ENCODE measurements at regions not wholly inside any gene's neighbourhood (a gene's known extent, or its start where the extent isn't known, plus 50 kb on each side); places are given as distances from the start of the nearest gene placed in this dataset.

DNA sequence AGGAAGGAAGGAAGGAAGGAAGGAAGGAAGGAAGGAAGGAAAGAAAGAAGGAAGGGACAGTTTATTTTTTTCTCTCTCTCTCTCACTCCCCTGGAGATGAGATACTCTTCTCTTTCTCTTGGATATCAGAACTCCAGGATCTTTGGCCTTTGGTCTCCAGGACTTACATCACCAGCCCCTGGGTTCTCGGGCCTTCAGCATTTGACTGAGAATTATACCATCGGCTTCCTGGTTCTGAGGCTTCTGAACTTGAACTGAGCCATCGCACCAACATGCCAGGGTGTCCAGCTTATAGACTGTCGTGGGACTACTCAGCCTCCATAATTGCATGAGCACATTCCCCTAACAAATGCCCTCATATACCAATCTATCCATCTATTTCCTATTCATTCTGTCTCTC, 69.4 kb upstream of the NRSN1 start:
- no peaks in the 10 kb centered on the region for H3K36me3 ChIP-seq
- DNase-seq (no peak), ATAC-seq (no peak)
- H3K27me3 ChIP-seq: no peaks in the 10 kb centered on the region
- H3K4me3 ChIP-seq: no peak overlapping the region
- TF ChIP-seq POLR2A (IDR thresholded peaks at IDR 0.05): no peak
- TF ChIP-seq, protein P1, sequence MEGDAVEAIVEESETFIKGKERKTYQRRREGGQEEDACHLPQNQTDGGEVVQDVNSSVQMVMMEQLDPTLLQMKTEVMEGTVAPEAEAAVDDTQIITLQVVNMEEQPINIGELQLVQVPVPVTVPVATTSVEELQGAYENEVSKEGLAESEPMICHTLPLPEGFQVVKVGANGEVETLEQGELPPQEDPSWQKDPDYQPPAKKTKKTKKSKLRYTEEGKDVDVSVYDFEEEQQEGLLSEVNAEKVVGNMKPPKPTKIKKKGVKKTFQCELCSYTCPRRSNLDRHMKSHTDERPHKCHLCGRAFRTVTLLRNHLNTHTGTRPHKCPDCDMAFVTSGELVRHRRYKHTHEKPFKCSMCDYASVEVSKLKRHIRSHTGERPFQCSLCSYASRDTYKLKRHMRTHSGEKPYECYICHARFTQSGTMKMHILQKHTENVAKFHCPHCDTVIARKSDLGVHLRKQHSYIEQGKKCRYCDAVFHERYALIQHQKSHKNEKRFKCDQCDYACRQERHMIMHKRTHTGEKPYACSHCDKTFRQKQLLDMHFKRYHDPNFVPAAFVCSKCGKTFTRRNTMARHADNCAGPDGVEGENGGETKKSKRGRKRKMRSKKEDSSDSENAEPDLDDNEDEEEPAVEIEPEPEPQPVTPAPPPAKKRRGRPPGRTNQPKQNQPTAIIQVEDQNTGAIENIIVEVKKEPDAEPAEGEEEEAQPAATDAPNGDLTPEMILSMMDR (IDR thresholded peaks at IDR 0.05): no peak
- WGBS, 4 donors: 91 to 96% (median 92%) methylated on average over 4 of the region's 4 CpGs
- intact Hi-C loops (cut with DNase I): no loop called here
- no peaks in the 10 kb centered on the region for H3K4me1 ChIP-seq
- no peaks in the 10 kb centered on the region for H3K9me3 ChIP-seq
- H3K27ac ChIP-seq: no peak overlapping the region

DNA sequence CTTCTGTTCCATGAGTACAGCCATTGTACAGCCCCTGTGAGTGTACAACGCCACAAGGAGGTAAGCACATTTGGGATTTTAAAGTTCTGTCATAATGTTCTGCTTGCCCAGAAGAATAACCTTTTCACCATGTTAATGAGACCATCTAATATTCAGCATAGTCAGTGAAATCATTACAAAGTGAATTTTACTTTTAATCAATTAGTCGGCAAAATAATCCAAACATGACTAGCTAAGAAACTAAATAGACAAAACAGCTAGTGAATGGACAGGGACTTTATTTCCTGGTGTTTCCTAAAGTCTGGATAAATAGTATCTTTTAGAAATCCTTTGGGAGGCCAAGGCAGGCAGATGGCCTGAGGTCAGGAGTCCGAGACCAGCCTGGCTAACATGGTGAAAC, 69.0 kb upstream of the NRSN1 start:
- no peak overlapping the region for H3K27ac ChIP-seq
- TF ChIP-seq, protein P1 (IDR thresholded peaks at IDR 0.05): no peak
- no peak for TF ChIP-seq POLR2A (IDR thresholded peaks at IDR 0.05)
- no peaks in the 10 kb centered on the region for H3K36me3 ChIP-seq
- no peak overlapping the region for H3K4me3 ChIP-seq
- 85 to 88% (median 87%) methylated on average over 3 of the region's 3 CpGs for WGBS, 4 donors
- DNase-seq (no peak), ATAC-seq (no peak)
- no peaks in the 10 kb centered on the region for H3K27me3 ChIP-seq
- no peaks in the 10 kb centered on the region for H3K4me1 ChIP-seq
- intact Hi-C loops (cut with DNase I): no loop called here
- no peaks in the 10 kb centered on the region for H3K9me3 ChIP-seq

DNA sequence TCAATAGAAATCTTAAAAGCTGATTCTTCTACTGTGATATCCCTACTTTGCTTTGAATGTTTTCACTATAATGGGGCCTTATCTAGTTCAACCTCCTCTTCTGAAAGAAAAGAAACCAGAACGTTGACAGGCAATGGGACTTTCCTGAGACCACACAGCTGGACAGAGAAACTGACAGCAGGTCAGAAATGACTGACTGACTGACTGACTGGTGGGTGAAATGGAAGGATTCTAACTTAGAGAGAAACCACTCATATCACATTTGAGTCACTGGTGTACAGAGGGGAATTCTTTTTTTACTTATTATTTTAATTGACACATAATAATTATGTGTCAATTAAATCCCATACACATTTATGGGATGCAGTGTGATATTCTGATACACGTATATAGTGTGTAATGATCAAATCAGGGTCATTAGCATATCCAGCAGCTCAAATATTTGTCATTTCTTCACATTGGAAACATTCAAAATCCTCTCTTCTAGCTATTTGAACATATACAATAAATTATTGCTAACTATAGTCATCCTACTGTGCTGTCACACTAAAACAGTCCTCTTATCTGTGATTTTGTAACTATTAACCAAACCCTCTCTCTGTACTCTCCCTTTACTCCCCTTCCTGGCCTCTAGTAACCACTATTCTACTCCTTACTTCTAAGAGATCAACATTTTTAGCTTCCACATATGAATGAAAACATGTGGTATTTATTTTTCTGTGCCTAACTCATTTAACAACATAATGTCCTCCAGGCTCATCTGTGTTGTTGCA, 64.8 kb upstream of the NRSN1 start:
- no peak for TF ChIP-seq POLR2A (IDR thresholded peaks at IDR 0.05)
- TF ChIP-seq, protein P1 (IDR thresholded peaks at IDR 0.05): no peak
- intact Hi-C loops (cut with DNase I): loop anchor here in 4 of 10 donors (10.0 kb wide), 1 partner anchor 144 kb away; no protein-coding TSS in a partner anchor
- H3K36me3 ChIP-seq: no peaks in the 10 kb centered on the region
- peaks cover 0 to 2% (median 0%) of the 10 kb centered on the region in 12 donors for H3K9me3 ChIP-seq
- no peak for ATAC-seq
- no peaks in the 10 kb centered on the region for H3K4me1 ChIP-seq
- H3K27me3 ChIP-seq: no peaks in the 10 kb centered on the region
- DNase-seq: no peak
- no peak overlapping the region for H3K4me3 ChIP-seq
- no peak overlapping the region for H3K27ac ChIP-seq
- 51 to 63% (median 56%) methylated on average over 2 of the region's 2 CpGs for WGBS, 4 donors

DNA sequence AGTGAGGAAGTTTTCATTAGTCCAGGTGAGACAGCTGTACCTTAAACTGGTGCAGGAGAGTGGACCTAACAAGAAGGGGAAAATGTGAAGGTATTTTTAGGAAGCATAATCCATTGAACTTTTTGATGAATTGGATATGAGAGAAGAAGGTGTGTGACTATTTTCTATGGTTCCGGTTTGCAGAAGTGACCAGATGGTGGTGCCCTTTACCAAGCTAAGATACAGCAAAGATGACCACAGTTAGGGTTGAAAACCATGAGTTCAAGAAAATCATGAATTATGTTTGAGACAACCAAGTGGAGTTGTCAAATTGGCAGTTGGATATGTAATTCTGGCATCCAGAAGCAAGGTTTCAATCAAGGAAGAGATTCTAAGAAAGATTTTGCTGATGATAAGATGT, 61.9 kb upstream of the NRSN1 start:
- ATAC-seq: no peak

More for the DNA sequence above, 61.9 kb upstream of the NRSN1 start:
- no peak for TF ChIP-seq POLR2A (IDR thresholded peaks at IDR 0.05)
- TF ChIP-seq, protein P1 (IDR thresholded peaks at IDR 0.05): peak in 6 of 12 donors; percentile 16 to 45 (median 32)
- WGBS, 4 donors: 26 to 39% (median 33%) methylated on average over 1 of the region's 1 CpG
- no peaks in the 10 kb centered on the region for H3K36me3 ChIP-seq
- H3K27me3 ChIP-seq: peaks cover 0 to 4% (median 0%) of the 10 kb centered on the region in 9 donors
- no peak overlapping the region for H3K4me3 ChIP-seq
- peaks cover 0 to 5% (median 0%) of the 10 kb centered on the region in 12 donors for H3K9me3 ChIP-seq
- DNase-seq: no peak
- no peak overlapping the region for H3K27ac ChIP-seq
- H3K4me1 ChIP-seq: no peaks in the 10 kb centered on the region
- intact Hi-C loops (cut with DNase I): loop anchor here in 4 of 10 donors (10.0 kb wide), 1 partner anchor 141 kb away; no protein-coding TSS in a partner anchor
